AG10803 (cell line): ENCODE measurements at regions not wholly inside any gene's neighbourhood (a gene's known extent, or its start where the extent isn't known, plus 50 kb on each side); places are given as distances from the start of the nearest gene placed in this dataset.
A peak's percentile ranks its signal among the peaks of the same experiment; 100 is the strongest.
"Not testable (repeated sequence)": the region's sequence is repeated elsewhere in the genome, so short reads cannot be mapped to it uniquely, and the experiment has no call there.

Experiments
- DNase-seq: peaks from one replicate; pipeline ENCODE4 v3.0.0; 2010; ENCODE audit warnings: low read depth
- H3K4me3 ChIP-seq: 2 replicates; pipeline ENCODE4 v1.5.1; 2011; ENCODE audit warnings: mild to moderate bottlenecking, low read length, control low read depth
- TF ChIP-seq, protein P1 (sequence below): conservative IDR thresholded peaks from 2 replicates; pipeline ENCODE4 v1.5.1; 2011; ENCODE audit warnings: mild to moderate bottlenecking, low read length, control low read depth, inconsistent platforms

DNA sequence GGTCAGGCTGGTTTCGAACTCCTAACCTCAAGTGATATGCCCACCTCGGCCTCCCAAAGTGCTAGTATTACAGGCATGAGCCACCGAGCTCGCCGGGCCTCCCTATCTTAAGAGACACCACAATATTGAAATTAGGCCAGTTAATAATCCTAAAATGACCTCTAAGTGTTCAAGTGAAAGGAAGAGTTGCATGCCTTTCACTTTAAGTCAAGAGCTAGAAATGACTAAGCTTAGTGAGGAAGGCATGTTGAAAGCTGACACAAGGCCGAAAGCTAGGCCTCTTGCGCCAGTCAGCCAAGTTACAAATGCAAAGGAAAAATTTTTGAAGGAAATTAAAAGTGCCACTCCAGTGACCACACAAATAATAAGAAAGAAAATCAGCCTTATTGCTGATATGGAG, 144.5 kb upstream of the FNDC3A start:
- no peak overlapping the region for H3K4me3 ChIP-seq
- DNase-seq, result no peak
- TF ChIP-seq, protein P1, sequence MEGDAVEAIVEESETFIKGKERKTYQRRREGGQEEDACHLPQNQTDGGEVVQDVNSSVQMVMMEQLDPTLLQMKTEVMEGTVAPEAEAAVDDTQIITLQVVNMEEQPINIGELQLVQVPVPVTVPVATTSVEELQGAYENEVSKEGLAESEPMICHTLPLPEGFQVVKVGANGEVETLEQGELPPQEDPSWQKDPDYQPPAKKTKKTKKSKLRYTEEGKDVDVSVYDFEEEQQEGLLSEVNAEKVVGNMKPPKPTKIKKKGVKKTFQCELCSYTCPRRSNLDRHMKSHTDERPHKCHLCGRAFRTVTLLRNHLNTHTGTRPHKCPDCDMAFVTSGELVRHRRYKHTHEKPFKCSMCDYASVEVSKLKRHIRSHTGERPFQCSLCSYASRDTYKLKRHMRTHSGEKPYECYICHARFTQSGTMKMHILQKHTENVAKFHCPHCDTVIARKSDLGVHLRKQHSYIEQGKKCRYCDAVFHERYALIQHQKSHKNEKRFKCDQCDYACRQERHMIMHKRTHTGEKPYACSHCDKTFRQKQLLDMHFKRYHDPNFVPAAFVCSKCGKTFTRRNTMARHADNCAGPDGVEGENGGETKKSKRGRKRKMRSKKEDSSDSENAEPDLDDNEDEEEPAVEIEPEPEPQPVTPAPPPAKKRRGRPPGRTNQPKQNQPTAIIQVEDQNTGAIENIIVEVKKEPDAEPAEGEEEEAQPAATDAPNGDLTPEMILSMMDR, result no peak

DNA sequence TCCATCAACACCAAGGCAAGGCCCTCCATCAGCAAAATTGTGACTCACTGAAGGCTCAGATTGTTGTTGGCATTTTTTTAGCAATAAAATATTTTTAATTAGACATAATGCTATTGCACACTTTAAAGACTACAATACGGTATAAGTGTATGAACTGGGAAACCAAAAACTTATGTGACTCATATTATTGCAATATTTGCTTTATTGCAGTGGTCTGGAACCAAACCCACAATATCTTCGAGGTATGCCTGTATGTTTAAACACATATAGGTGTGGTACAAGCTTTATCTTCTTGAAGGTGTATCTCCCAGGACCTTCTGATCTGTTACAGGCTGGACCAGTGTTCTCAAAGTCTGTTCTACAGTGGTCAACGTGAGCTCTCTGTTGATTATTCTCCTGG, 142.3 kb upstream of the FNDC3A start:
- TF ChIP-seq, protein P1, result no peak
- H3K4me3 ChIP-seq, result no peak overlapping the region
- DNase-seq, result no peak

DNA sequence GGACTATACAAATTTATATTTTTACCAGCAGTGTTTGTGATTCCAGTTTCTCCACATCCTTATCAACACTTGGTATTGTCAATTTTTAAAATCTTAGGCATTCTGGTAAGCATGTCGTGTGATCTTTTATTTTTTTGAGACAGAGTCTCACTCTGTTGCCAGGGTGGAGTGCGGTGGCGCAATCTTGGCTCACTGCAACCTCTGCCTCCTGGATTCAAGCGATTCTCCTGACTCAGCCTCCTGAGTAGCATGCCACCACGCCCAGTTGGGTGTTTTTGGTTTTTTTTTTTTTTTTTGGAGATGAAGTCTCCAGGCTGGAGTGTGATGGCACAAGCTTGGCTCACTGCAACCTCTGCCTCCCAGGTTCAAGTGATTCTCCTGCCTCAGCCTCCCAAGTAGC, 140.4 kb upstream of the FNDC3A start:
- not testable (repeated sequence) for H3K4me3 ChIP-seq, DNase-seq

DNA sequence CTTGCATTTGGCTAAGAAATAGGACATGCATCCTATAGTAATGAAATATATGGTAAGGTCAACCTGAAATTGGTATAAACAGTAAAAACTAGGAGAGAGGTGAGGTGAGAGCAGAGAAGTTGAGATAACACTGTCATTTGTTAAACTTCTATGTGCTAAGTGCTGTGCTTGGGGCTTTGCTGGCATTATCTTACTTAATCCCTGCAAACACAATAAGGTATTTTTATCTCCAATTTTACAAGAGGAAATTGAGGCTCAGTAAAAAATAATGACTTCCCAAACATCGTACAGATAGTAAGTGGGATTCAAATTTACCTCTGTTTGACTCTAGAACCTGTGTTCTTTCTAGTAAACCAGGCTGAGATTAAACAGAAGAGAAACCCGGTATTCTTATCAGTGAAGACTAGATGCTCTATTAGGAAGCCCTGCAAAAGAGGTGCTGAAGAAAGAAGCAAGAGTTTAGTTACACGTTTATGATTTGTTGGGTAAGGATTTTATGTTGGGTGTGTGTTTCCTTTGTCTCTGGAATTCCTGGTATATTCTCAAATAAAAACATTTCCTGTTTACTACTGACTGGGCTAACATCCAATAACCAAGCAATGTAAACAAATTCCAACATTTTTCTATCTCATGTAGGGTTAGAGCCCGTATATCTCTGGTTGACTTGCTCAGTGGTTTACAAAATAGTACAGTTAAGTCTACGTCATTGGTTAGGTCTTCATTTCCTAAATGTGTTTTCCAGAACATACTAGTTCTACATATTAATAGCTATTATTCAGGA, 137.3 kb upstream of the FNDC3A start:
- TF ChIP-seq, protein P1, result no peak
- peak; percentile 24 for DNase-seq
- no peak overlapping the region for H3K4me3 ChIP-seq

DNA sequence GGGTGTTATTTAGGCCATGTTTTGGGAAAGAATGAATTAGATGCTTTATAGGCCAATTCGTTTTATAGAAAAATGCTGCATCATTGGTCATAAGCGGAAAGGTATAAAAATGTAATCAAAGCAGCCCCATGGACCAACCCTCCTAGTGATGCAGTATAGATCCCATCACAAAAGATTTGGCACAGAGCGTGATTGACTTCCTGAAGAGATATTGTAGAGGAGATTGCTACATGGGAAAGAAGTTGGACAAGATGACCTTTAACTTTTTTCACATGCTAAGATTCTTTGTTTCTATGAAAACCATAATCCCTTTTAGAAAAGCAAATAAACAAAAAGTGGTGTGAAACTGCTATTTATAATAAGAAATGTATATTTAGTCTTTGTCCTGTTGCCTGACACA, 136.5 kb upstream of the FNDC3A start:
- no peak for DNase-seq
- TF ChIP-seq, protein P1, result no peak
- no peak overlapping the region for H3K4me3 ChIP-seq

DNA sequence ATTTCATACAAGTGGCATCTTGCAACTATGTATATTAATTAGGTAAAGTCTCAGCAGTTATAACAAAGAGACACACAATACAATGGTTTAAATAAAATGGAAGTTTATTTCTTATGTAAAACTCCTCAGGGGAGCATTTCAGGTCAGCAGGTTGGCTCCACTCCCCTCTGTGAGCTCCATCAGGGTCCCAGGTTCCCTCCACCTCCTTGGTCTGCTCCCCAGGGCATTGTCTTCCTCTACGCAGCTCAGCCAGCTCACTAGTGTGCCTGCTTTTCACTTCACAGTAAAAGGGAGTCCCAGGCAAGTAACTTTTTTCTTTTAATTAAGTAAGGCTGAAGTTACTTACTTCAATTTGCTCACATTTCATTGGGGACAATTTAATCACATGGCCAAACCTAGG, 135.3 kb upstream of the FNDC3A start:
- TF ChIP-seq, protein P1, result no peak
- no peak overlapping the region for H3K4me3 ChIP-seq
- DNase-seq, result no peak

DNA sequence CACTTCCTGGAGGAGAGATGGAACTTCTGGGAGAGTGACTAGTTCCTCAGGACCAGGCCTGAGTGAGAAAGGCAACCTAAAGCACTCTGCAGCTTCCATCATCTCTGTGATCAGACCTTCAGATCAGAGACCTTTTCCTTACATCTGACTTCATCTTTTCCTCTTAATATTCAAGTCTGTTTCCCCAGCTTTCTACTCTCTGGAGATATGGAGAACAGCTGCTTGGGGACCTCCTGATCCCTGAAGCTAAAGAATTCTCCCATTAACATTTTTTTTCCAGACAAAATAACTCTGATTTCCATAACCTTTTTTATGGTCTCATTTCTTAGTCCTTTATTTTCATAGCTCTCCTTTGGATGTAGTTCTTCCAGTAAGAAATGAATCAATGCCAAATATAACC, 133.4 kb upstream of the FNDC3A start:
- DNase-seq, result no peak
- TF ChIP-seq, protein P1, result no peak
- H3K4me3 ChIP-seq, result no peak overlapping the region
